ENCODE measurements at regions not wholly inside any gene's neighbourhood (a gene's known extent, or its start where the extent isn't known, plus 50 kb on each side); places are given as distances from the start of the nearest gene placed in this dataset.

DNA sequence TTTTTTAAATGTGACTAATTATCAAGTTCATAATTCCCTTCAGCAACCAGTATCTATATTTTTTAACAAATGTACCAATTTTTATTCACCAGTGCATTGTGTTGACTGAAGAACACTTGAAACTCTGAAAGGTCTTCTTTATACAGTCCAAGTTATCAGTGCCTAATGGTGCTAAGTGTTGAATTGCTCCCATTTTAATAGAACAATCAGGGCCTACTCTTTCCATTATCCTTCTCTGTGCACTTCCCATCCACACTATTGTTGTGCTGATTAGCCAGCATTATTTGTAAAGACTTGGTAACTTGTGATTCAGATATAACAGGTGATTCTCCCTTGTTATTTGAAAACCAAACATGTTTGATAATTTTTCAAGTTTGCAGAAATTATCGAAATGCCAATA lies 1209.7 kb upstream of the MAP3K7 start:
- CTCF ChIA-PET: no interaction called here
- H3K4me1 Mint-ChIP-seq: no peaks in the 10 kb centered on the region
- POLR2A ChIA-PET: no interaction called here
- no peak overlapping the region for H3K4me3 Mint-ChIP-seq
- DNase-seq: no peak
- no peaks in the 10 kb centered on the region for H3K36me3 Mint-ChIP-seq (ENCODE audit: low read depth)
- H3K27ac Mint-ChIP-seq: no peak overlapping the region
- no peaks in the 10 kb centered on the region for H3K9me3 Mint-ChIP-seq
- no peaks in the 10 kb centered on the region for H3K27me3 Mint-ChIP-seq

DNA sequence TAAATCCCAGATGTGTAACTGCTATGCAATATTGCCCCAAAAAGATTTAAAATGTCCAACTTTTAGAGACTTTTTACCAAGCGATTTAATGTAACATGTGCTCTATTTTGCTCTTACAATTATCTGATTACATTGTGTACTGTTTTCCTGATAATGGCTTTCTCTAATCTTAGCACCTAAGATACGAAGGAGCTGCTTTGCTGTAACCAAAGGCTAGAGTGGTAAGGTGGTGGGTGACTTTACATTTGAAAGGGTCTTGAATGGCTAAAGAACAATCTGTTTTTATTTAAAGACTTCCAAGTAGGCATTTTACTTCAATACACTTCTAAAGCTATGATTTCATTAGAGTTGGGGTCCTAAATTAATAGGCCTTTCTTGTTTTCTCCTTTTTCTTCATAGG lies 1201.6 kb upstream of the MAP3K7 start:
- Mint-ChIP-seq H3K36me3 (ENCODE audit: low read depth) (no peaks in the 10 kb centered on the region), H3K4me3 (no peak overlapping the region), H3K4me1 (no peaks in the 10 kb centered on the region), H3K27me3 (no peaks in the 10 kb centered on the region), H3K9me3 (no peaks in the 10 kb centered on the region), H3K27ac (no peak overlapping the region)
- no peak for DNase-seq
- ChIA-PET CTCF (no interaction called here), POLR2A (no interaction called here)

DNA sequence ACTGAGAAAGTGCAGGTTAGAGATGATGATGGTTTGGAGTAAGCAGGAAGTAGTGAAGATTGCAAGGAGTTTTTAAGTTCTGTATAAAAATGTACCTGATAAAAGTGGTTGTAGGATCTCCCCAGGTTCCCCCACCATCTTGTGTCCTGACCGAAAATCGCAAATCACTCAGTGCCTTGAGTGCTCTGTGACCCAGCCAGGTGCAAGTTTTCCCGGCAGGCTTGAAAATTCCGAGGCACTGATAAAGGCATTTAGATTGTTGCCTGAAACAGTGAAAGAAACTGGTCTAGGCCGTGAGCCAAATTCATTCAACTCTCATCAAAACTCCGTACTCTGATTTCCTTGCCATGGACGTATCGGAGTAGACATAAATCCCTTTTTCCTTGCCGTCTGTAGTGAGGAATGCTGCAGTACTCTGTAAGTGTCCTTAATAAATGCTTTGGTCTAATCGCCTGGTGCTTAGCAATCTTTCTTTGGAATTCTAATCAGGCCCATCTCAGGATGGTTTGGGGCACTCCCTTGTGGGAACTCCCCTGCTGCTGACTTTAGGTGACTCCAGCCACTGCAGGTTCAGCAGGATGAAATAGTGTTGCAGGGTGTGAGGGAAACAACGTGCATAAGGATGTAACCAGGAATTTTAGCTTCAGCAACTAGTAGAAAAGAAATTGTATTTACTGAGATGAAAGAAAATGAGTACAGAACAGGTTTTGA lies 1199.8 kb upstream of the MAP3K7 start:
- no peak for DNase-seq
- Mint-ChIP-seq H3K27me3 (no peaks in the 10 kb centered on the region), H3K9me3 (no peaks in the 10 kb centered on the region), H3K4me3 (no peak overlapping the region), H3K4me1 (no peaks in the 10 kb centered on the region), H3K27ac (no peak overlapping the region), H3K36me3 (ENCODE audit: low read depth) (no peaks in the 10 kb centered on the region)
- ChIA-PET CTCF (no interaction called here), POLR2A (no interaction called here)

DNA sequence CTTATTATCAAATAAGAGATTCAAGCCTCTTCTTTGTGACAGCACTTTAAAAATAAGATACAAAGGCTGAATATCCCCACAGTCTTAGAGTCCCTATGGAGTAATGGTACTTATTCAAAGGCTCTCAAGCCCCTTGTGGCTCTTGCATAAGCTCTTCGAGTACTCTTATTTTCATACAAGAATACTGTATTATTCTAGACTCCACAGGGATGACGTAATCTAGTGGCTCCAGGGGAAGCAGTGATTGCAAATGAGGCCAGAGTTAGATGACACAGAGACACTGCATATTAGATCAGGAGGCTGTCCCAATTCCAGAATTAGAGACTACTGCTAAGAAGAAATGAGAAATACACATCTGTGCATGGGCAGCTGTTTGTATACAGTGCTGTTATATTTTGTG lies 1195.9 kb upstream of the MAP3K7 start:
- Mint-ChIP-seq H3K9me3 (no peaks in the 10 kb centered on the region), H3K36me3 (ENCODE audit: low read depth) (no peaks in the 10 kb centered on the region), H3K27ac (no peak overlapping the region), H3K4me1 (no peaks in the 10 kb centered on the region), H3K4me3 (no peak overlapping the region), H3K27me3 (no peaks in the 10 kb centered on the region)
- DNase-seq: no peak
- ChIA-PET POLR2A (no interaction called here), CTCF (no interaction called here)

DNA sequence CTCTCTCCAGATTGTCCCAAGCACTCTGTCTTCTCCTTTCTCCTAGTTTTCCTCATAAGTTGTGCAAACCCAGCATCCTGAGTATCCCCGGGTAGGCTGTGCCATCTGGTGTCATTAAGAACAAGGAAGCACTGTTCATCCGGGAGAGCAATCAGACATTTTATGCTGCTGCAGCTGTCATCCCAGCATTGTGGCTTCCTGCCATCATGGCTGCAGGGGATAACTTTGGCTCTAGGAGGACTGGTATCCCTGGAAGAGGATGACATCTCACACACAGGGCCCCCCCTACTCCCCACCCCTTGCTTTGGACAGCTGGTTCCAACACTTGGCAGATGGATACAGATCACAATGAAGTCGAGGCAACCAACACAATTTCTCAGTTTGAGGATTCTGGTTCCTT lies 1195.1 kb upstream of the MAP3K7 start:
- H3K27ac Mint-ChIP-seq: no peak overlapping the region
- ChIA-PET POLR2A (no interaction called here), CTCF (no interaction called here)
- H3K36me3 Mint-ChIP-seq (ENCODE audit: low read depth): no peaks in the 10 kb centered on the region
- DNase-seq: no peak
- no peaks in the 10 kb centered on the region for H3K27me3 Mint-ChIP-seq
- no peaks in the 10 kb centered on the region for H3K4me1 Mint-ChIP-seq
- no peak overlapping the region for H3K4me3 Mint-ChIP-seq
- H3K9me3 Mint-ChIP-seq: no peaks in the 10 kb centered on the region

DNA sequence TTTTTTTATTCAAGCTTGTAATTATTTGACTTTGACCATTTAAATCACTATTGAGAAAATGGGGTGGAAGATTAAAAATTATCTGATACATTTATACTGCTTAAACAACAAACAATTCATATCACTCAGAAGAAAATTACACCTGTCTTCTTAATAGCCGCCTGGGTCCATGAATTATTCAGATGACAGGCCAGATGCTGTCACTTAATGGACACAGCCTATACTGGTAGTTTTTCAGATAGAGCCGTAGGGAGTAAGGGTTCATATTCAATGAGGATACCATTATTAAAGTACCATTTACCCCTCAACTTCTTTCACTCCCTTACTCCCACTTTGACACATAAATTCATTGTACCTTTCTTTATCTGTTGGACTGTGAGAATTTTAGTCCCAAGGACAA lies 1193.4 kb upstream of the MAP3K7 start:
- H3K36me3 Mint-ChIP-seq (ENCODE audit: low read depth): no peaks in the 10 kb centered on the region
- H3K27me3 Mint-ChIP-seq: no peaks in the 10 kb centered on the region
- ChIA-PET CTCF (no interaction called here), POLR2A (no interaction called here)
- H3K27ac Mint-ChIP-seq: no peak overlapping the region
- H3K4me1 Mint-ChIP-seq: no peaks in the 10 kb centered on the region
- DNase-seq: no peak
- no peak overlapping the region for H3K4me3 Mint-ChIP-seq
- peaks cover 2% of the 10 kb centered on the region for H3K9me3 Mint-ChIP-seq

DNA sequence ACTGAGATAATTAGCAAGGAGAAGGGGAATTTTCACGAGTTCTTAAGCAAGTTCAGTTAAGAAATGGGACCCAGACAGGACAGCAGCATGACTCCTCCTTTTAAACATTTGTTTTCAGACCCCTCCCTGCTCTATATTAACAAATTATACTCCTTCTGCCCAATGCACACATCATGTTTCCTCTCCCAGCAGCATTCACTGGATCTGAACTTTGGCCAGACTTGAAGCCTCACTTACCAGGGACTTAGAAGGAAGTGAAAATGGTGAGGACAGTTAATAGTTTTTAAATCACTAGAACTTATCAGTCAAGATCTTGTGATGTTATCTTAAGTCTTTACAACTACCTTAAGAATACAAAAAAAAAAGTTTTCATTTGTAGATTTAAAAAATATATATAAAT lies 1174.7 kb upstream of the MAP3K7 start:
- Mint-ChIP-seq H3K4me1 (no peaks in the 10 kb centered on the region), H3K4me3 (no peak overlapping the region), H3K27me3 (no peaks in the 10 kb centered on the region), H3K36me3 (ENCODE audit: low read depth) (no peaks in the 10 kb centered on the region), H3K27ac (no peak overlapping the region), H3K9me3 (no peaks in the 10 kb centered on the region)
- ChIA-PET CTCF (no interaction called here), POLR2A (no interaction called here)
- DNase-seq: no peak

DNA sequence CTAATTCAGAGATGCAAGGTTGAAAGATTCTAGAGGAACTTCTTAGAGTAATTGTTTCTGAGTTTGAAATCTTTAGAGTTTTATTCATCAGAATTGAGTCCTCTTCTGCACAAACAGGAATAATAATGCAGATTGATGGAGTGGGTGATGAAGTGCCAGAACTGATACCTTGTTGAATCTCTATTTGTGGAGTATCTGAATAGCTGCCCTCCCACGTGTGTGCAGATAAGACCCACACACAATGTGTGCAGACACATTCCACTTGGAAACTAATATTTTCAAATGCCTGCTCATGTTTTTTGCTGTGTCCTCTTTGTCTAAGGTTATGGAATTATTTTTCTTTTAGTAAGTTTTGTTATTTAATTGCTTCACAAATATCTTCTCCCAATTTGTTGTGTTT lies 1167.8 kb upstream of the MAP3K7 start:
- Mint-ChIP-seq H3K9me3 (no peaks in the 10 kb centered on the region), H3K4me1 (no peaks in the 10 kb centered on the region), H3K27ac (no peak overlapping the region), H3K4me3 (no peak overlapping the region), H3K36me3 (ENCODE audit: low read depth) (no peaks in the 10 kb centered on the region), H3K27me3 (no peaks in the 10 kb centered on the region)
- POLR2A ChIA-PET: no interaction called here
- CTCF ChIA-PET: no interaction called here
- no peak for DNase-seq

DNA sequence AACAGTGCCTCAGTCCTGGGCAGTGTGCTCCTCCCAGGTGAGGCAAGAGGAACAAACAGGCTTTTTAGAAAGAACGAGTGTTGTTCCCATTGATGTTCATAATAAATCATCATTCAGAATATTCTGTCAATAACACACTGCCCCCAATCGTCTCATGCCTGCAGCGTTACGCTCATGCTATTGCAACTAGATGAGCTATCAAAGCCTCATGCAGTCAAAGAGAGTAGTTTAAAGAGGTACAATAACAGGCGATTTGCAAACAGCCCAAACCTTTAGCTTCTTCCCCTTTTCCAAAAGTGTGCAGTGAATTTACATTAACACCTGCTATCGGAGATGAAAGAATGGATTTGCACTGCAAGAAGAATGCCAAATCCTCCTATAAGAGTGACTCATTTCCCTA lies 1164.7 kb upstream of the MAP3K7 start:
- no peaks in the 10 kb centered on the region for H3K36me3 Mint-ChIP-seq (ENCODE audit: low read depth)
- H3K9me3 Mint-ChIP-seq: no peaks in the 10 kb centered on the region
- H3K4me3 Mint-ChIP-seq: no peak overlapping the region
- DNase-seq: no peak
- no peak overlapping the region for H3K27ac Mint-ChIP-seq
- H3K27me3 Mint-ChIP-seq: no peaks in the 10 kb centered on the region
- H3K4me1 Mint-ChIP-seq: no peaks in the 10 kb centered on the region
- CTCF ChIA-PET: no interaction called here
- POLR2A ChIA-PET: no interaction called here

DNA sequence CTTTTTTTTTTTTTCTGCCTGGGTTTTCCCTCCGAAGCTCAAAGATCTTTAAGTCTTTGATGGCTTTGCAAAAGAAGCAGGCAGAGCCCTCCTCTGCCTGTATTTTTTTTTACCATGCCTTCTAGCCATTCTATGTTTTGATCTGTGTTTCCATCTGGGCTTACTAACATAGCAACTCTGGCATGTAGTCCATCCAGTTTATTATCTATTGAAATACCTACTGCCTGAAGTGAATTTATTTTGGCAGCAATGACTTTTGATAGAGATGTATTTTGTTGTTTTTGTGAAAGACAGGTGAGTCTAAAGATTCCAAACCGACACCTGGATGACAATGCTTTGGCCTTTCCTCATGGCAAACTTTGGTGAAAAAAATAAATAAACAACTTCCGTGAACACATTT lies 1157.7 kb upstream of the MAP3K7 start:
- POLR2A ChIA-PET: no interaction called here
- DNase-seq: no peak
- Mint-ChIP-seq H3K27me3 (no peaks in the 10 kb centered on the region), H3K36me3 (ENCODE audit: low read depth) (no peaks in the 10 kb centered on the region), H3K27ac (no peak overlapping the region), H3K4me1 (no peaks in the 10 kb centered on the region), H3K9me3 (no peaks in the 10 kb centered on the region), H3K4me3 (no peak overlapping the region)
- CTCF ChIA-PET: no interaction called here

DNA sequence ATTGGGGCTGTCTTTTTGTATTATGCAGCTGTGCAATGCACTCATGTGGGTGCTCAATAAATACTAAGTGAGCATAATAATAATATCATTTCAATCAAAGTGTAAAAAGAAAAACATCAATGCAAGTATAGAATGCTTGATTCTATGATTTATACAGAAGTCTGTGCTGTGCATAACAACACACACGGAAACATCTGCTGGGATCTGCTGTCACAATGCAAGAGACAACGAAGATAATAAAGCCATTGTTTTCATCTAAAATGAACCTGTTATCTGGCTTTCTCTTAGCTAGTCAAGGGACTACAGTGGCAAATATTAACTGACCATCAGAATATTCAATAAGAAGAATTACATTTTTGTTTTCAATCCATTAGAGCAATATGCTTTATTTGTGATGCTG lies 1156.9 kb upstream of the MAP3K7 start:
- CTCF ChIA-PET: no interaction called here
- H3K27me3 Mint-ChIP-seq: no peaks in the 10 kb centered on the region
- POLR2A ChIA-PET: no interaction called here
- H3K27ac Mint-ChIP-seq: no peak overlapping the region
- H3K4me1 Mint-ChIP-seq: no peaks in the 10 kb centered on the region
- DNase-seq: no peak
- no peaks in the 10 kb centered on the region for H3K36me3 Mint-ChIP-seq (ENCODE audit: low read depth)
- no peaks in the 10 kb centered on the region for H3K9me3 Mint-ChIP-seq
- H3K4me3 Mint-ChIP-seq: no peak overlapping the region

DNA sequence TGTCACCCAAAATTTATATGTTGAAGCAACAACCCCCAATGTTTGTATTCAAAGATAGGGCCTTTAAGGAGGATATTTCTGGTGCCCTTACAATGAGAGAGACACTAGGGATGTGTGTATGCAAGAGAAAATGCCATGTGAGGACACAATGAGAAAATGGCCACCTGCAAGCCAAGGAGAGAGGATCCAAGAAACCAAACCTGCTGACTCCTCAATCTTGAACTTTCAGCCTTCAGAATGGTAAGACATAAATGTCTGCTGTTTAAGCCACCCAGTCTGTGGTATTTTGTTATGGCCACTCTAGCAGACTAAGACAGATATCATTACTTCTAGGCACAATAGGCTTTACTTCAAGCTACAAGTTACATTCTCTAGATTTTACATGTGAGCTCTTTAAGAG lies 1145.1 kb upstream of the MAP3K7 start:
- H3K4me1 Mint-ChIP-seq: no peaks in the 10 kb centered on the region
- H3K27me3 Mint-ChIP-seq: no peaks in the 10 kb centered on the region
- POLR2A ChIA-PET: no interaction called here
- H3K9me3 Mint-ChIP-seq: peaks cover 4% of the 10 kb centered on the region
- CTCF ChIA-PET: no interaction called here
- no peak for DNase-seq
- no peaks in the 10 kb centered on the region for H3K36me3 Mint-ChIP-seq (ENCODE audit: low read depth)
- no peak overlapping the region for H3K4me3 Mint-ChIP-seq
- H3K27ac Mint-ChIP-seq: no peak overlapping the region

DNA sequence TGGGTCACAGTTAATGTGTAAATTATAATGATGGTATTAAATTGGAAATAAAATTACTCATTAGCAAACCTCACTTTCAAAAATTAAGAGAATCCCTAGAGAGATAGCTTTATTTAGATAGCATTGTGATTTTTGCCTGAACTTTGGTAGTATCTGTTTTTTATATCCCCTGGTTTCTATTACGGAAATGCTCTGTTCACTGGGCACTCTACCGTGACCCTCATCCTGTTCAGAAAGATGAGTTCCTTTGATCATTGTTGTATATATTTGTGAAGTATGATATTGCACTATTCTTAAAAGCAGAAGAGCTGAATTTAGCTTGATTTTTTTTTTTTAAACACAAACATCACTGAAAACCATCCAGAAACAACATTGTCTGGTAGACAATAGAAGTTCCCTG lies 1143.8 kb upstream of the MAP3K7 start:
- no peak overlapping the region for H3K4me3 Mint-ChIP-seq
- ChIA-PET CTCF (interaction anchor here (0.6 kb wide), 1 partner anchor 383 kb away, joined by 5 read pairs; no protein-coding TSS in a partner anchor), POLR2A (no interaction called here)
- H3K4me1 Mint-ChIP-seq: no peaks in the 10 kb centered on the region
- no peak for DNase-seq
- H3K36me3 Mint-ChIP-seq (ENCODE audit: low read depth): no peaks in the 10 kb centered on the region
- no peak overlapping the region for H3K27ac Mint-ChIP-seq
- no peaks in the 10 kb centered on the region for H3K27me3 Mint-ChIP-seq
- peaks cover 4% of the 10 kb centered on the region for H3K9me3 Mint-ChIP-seq

DNA sequence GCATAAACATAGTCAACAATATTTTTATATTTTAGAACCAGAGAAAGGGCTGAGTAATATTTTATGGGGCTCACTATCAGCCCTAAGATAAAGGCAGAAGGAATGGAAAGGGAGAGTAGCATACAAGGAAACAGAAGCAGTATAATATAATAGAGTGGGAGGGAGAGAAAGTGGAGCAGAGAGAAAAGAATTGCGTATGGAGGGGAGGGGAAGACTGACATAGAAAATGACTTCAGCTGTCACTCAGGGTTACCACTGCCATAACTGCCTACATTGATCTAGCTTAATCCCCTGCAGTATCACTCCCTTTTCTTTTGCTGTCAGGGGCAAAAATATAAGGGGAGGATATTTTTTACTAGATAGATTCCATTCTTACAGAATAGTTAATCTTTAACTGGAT lies 1133.5 kb upstream of the MAP3K7 start:
- ChIA-PET CTCF (no interaction called here), POLR2A (no interaction called here)
- no peaks in the 10 kb centered on the region for H3K27me3 Mint-ChIP-seq
- no peaks in the 10 kb centered on the region for H3K4me1 Mint-ChIP-seq
- no peaks in the 10 kb centered on the region for H3K36me3 Mint-ChIP-seq (ENCODE audit: low read depth)
- no peak overlapping the region for H3K27ac Mint-ChIP-seq
- H3K4me3 Mint-ChIP-seq: no peak overlapping the region
- no peaks in the 10 kb centered on the region for H3K9me3 Mint-ChIP-seq
- no peak for DNase-seq

DNA sequence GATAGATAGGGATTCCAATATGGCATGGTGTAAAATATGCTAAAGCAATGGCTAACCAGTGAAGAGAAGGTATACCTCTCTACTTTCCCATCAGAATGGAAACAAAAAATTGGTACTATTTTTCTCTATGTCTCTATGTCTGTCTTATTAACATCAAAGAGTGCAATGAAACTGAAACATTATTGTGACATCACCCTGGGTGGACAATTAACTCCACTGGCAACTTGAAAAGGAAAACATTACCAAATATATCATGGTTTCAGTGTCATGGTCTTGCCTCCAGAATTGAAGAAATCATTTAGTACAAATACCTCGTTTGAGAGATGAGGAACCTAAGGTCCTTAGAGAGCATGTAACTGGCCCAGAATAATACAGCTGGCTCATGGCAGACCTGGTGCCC lies 1132.5 kb upstream of the MAP3K7 start:
- Mint-ChIP-seq H3K27ac (no peak overlapping the region), H3K4me3 (no peak overlapping the region), H3K36me3 (ENCODE audit: low read depth) (no peaks in the 10 kb centered on the region), H3K9me3 (no peaks in the 10 kb centered on the region), H3K27me3 (no peaks in the 10 kb centered on the region), H3K4me1 (no peaks in the 10 kb centered on the region)
- ChIA-PET POLR2A (no interaction called here), CTCF (no interaction called here)
- no peak for DNase-seq
